Panc1 (cell line): ENCODE measurements at regions not wholly inside any gene's neighbourhood (a gene's known extent, or its start where the extent isn't known, plus 50 kb on each side); places are given as distances from the start of the nearest gene placed in this dataset.

Source experiments
- ATAC-seq: fragments of 200-7000 bp; cut with Tn5 transposase; 2 replicates; pipeline ENCODE4 v1.9.1; 2020; ENCODE audit warnings: mild to moderate bottlenecking, moderate library complexity
- BruUV-seq: library from RNA; stranded (reverse); fragments of 400-500 nt; replicated peaks from 2 replicates; lab custom pipeline; 2021; lab: Mats Ljungman, UMichigan
- CTCF ChIA-PET: fragments of 300-600 bp; sonication (Branson Sonifier 250); formaldehyde crosslinking; loops from one replicate; lab custom pipeline; 2022; ENCODE audit warnings: antibody characterized with exemption; lab: Charles Lee
- POLR2A ChIA-PET: fragments of 300-600 bp; sonication (Branson Sonifier 250); formaldehyde crosslinking; loops from one replicate; lab custom pipeline; 2022; ENCODE audit warnings: antibody characterized with exemption; lab: Charles Lee
- DNase-seq: peaks from one replicate; pipeline ENCODE4 v3.0.0-alpha.2; 2010; ENCODE audit warnings: low read depth, low spot score
- H3K27ac ChIP-seq: 2 replicates; pipeline ENCODE4 v1.5.1; 2011; ENCODE audit warnings: mild to moderate bottlenecking, low read length, inconsistent platforms
- H3K27me3 ChIP-seq: fragments of 200-500 bp; sonication (Bioruptor generic); 2 replicates; pipeline ENCODE4 v1.6.0; 2014; ENCODE audit warnings: low read length, inconsistent platforms; ENCODE audit not compliant: control insufficient read depth, insufficient read depth
- H3K36me3 ChIP-seq: fragments of 200-500 bp; sonication (Bioruptor generic); 2 replicates; pipeline ENCODE4 v1.5.1; 2014; ENCODE audit warnings: inconsistent platforms, mild to moderate bottlenecking, low read length, moderate library complexity; ENCODE audit not compliant: control insufficient read depth, insufficient read depth
- H3K4me1 ChIP-seq: 2 replicates; pipeline ENCODE4 v1.5.1; 2011; ENCODE audit warnings: inconsistent platforms, mild to moderate bottlenecking, low read length, moderate library complexity; ENCODE audit not compliant: control insufficient read depth, insufficient read depth
- H3K4me3 ChIP-seq, 2 experiments: 2 replicates each; pipeline ENCODE4 v1.5.1; 2011 to 2012; ENCODE audit warnings: low read depth in 2 of 2, low read length in 2 of 2, mild to moderate bottlenecking in 2 of 2, inconsistent platforms in 1 of 2, moderate library complexity in 1 of 2
- H3K9me3 ChIP-seq: fragments of 200-500 bp; sonication (Bioruptor generic); 2 replicates; pipeline ENCODE4 v1.5.1; 2014; ENCODE audit warnings: low read depth, mild to moderate bottlenecking, inconsistent platforms, low read length, moderate library complexity; ENCODE audit not compliant: control insufficient read depth, insufficient read depth
- POLR2AphosphoS5 ChIP-seq: IDR thresholded peaks from 2 replicates; pipeline ENCODE4 v1.6.1; 2012; ENCODE audit warnings: mild to moderate bottlenecking, low read depth, low read length, moderate library complexity
- SIN3A ChIP-seq: IDR thresholded peaks from 2 replicates; pipeline ENCODE4 v1.6.1; 2012; ENCODE audit warnings: low read depth, mild to moderate bottlenecking, low read length, moderate library complexity, borderline replicate concordance; ENCODE audit not compliant: insufficient read depth
- TCF7L2 ChIP-seq: IDR thresholded peaks from 2 replicates; pipeline ENCODE4 v1.6.1; 2011; ENCODE audit warnings: mild to moderate bottlenecking, low read depth, low read length, inconsistent platforms
- in situ Hi-C: cut with HindIII; loops from 2 replicates; pipeline ENCODE4 v1.10.0; 2016; ENCODE audit warnings: low sequenced_read_pairs, low pct_unique_long_range_greater_than_20kb
- intact Hi-C: fragments of 100-400 bp; cut with micrococcal nuclease; formaldehyde crosslinking; loops from one replicate; pipeline ENCODE4 v1.10.0; 2022; ENCODE audit not compliant: unreplicated experiment
- TF ChIP-seq, protein P1 (sequence below), 2 experiments: IDR thresholded peaks; 2 replicates each; pipeline ENCODE4 v1.6.1; 2011 to 2012; ENCODE audit warnings: low read depth in 2 of 2, control low read depth in 1 of 2, low read length in 1 of 2, mild to moderate bottlenecking in 1 of 2, moderate library complexity in 1 of 2; ENCODE audit not compliant: insufficient read depth in 1 of 2
- TF ChIP-seq, protein P2 (sequence below): fragments of 450-650 bp; IDR thresholded peaks from 2 replicates; pipeline ENCODE4 v1.5.1; 2017; ENCODE audit warnings: mild to moderate bottlenecking

DNA sequence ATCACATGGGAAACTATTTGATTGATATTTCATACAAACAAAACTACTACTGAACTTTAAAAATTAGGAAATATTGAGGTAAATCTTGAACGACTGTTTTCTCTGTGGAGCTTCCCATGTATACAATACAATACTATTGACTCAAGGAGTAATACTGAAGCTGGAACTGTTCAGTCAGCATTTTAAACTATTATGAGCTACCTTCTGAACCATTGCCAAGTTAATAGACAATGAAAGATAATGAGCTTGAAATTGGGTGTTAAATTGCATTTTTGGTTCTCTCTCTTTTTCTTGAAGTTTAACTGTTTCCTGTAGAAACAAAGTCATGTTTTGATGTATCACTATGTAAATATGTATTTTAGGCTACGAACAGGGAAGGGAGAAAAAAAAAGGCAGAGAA lies 569.2 kb downstream of the ZEB2 start:
- Histone ChIP-seq H3K36me3 (no peaks in the 10 kb centered on the region), H3K4me1 (no peaks in the 10 kb centered on the region), H3K9me3 (no peaks in the 10 kb centered on the region), H3K27me3 (no peaks in the 10 kb centered on the region), H3K27ac (no peak overlapping the region), H3K4me3 (no peak overlapping the region)
- DNase-seq: no peak
- ChIA-PET POLR2A (no interaction called here), CTCF (no interaction called here)
- intact Hi-C loops: no loop called here
- ATAC-seq: no peak
- TF ChIP-seq POLR2AphosphoS5 (no peak), SIN3A (no peak), TCF7L2 (no peak)
- TF ChIP-seq, protein P1, sequence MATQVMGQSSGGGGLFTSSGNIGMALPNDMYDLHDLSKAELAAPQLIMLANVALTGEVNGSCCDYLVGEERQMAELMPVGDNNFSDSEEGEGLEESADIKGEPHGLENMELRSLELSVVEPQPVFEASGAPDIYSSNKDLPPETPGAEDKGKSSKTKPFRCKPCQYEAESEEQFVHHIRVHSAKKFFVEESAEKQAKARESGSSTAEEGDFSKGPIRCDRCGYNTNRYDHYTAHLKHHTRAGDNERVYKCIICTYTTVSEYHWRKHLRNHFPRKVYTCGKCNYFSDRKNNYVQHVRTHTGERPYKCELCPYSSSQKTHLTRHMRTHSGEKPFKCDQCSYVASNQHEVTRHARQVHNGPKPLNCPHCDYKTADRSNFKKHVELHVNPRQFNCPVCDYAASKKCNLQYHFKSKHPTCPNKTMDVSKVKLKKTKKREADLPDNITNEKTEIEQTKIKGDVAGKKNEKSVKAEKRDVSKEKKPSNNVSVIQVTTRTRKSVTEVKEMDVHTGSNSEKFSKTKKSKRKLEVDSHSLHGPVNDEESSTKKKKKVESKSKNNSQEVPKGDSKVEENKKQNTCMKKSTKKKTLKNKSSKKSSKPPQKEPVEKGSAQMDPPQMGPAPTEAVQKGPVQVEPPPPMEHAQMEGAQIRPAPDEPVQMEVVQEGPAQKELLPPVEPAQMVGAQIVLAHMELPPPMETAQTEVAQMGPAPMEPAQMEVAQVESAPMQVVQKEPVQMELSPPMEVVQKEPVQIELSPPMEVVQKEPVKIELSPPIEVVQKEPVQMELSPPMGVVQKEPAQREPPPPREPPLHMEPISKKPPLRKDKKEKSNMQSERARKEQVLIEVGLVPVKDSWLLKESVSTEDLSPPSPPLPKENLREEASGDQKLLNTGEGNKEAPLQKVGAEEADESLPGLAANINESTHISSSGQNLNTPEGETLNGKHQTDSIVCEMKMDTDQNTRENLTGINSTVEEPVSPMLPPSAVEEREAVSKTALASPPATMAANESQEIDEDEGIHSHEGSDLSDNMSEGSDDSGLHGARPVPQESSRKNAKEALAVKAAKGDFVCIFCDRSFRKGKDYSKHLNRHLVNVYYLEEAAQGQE (IDR thresholded peaks at IDR 0.05; ENCODE audit: insufficient read depth in 1 of 2, low read depth in 2 of 2, low read length in 1 of 2): no peak
- TF ChIP-seq, protein P2, sequence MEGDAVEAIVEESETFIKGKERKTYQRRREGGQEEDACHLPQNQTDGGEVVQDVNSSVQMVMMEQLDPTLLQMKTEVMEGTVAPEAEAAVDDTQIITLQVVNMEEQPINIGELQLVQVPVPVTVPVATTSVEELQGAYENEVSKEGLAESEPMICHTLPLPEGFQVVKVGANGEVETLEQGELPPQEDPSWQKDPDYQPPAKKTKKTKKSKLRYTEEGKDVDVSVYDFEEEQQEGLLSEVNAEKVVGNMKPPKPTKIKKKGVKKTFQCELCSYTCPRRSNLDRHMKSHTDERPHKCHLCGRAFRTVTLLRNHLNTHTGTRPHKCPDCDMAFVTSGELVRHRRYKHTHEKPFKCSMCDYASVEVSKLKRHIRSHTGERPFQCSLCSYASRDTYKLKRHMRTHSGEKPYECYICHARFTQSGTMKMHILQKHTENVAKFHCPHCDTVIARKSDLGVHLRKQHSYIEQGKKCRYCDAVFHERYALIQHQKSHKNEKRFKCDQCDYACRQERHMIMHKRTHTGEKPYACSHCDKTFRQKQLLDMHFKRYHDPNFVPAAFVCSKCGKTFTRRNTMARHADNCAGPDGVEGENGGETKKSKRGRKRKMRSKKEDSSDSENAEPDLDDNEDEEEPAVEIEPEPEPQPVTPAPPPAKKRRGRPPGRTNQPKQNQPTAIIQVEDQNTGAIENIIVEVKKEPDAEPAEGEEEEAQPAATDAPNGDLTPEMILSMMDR: no peak
- no TSS peak for BruUV-seq
- in situ Hi-C loops: no loop called here

DNA sequence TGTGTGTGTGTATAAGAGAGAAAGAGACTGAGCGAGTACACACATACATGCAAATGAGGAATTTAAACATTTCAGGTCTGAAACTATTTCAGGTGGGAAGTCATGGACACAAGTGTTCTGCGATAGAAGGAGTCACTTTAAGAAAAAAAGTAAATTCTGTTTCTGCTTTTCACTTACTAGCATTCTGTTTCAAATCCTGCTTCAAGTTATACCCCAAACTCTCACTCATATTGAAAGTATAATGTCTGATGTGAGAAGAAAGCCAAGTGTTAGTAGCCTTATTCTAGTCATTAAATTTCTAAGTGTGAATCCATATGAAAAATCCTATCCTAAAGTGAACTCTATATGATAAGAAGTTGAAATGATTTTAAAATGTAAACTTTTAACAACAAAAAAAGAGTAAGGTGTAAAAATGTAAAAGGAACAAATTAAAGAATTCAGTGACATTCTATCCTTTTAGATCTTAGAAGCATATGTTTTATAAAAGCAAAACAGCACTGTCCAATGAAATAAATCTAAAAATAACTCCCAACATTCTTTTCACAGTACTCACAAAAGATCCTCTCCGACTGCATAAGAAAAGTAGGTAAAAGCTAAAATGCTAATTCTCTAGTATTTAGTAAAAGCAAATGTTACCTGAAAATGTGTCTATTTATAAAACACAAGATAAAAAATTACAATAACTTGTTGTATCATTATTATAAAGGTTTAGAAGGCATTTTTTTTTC lies 570.6 kb downstream of the ZEB2 start:
- TF ChIP-seq POLR2AphosphoS5: no peak
- TF ChIP-seq, protein P1 (IDR thresholded peaks at IDR 0.05; ENCODE audit: insufficient read depth in 1 of 2, low read depth in 2 of 2, low read length in 1 of 2): no peak
- no peak for TF ChIP-seq TCF7L2
- TF ChIP-seq, protein P2: no peak
- no peak for TF ChIP-seq SIN3A
- H3K27ac ChIP-seq: no peak overlapping the region
- H3K4me3 ChIP-seq: no peak overlapping the region
- no peaks in the 10 kb centered on the region for H3K36me3 ChIP-seq
- H3K4me1 ChIP-seq: no peaks in the 10 kb centered on the region
- no peaks in the 10 kb centered on the region for H3K9me3 ChIP-seq
- no TSS peak for BruUV-seq
- DNase-seq (no peak), ATAC-seq (no peak)
- in situ Hi-C loops (no loop called here), intact Hi-C loops (no loop called here)
- ChIA-PET CTCF (no interaction called here), POLR2A (interaction anchor here (0.6 kb wide), 1 partner anchor 518 kb away, joined by 3 read pairs; no protein-coding TSS in a partner anchor)
- H3K27me3 ChIP-seq: no peaks in the 10 kb centered on the region
